KMS-11 (cell line): ENCODE measurements at regions not wholly inside any gene's neighbourhood (a gene's known extent, or its start where the extent isn't known, plus 50 kb on each side); places are given as distances from the start of the nearest gene placed in this dataset.

ENCODE experiments used
- H2AFZ ChIP-seq: fragments of 200-600 bp; sonication (generic); 2 replicates; pipeline ENCODE4 v1.6.1; 2016; ENCODE audit warnings: antibody characterized with exemption, mixed run types, low read depth
- H3K27ac ChIP-seq: fragments of 200-600 bp; sonication (generic); 2 replicates; pipeline ENCODE4 v1.6.1; 2016; ENCODE audit warnings: mild to moderate bottlenecking, mixed run types
- H3K27me3 ChIP-seq: fragments of 200-600 bp; sonication (generic); 2 replicates; pipeline ENCODE4 v1.6.1; 2017; ENCODE audit warnings: mild to moderate bottlenecking, low read depth, mixed run types, moderate library complexity; ENCODE audit not compliant: insufficient read depth
- H3K36me3 ChIP-seq: fragments of 200-600 bp; sonication (generic); 2 replicates; pipeline ENCODE4 v1.6.1; 2017; ENCODE audit warnings: mild to moderate bottlenecking, mixed run types; ENCODE audit not compliant: insufficient read depth
- H3K4me1 ChIP-seq: fragments of 200-600 bp; sonication (generic); 2 replicates; pipeline ENCODE4 v1.6.1; 2016; ENCODE audit warnings: mild to moderate bottlenecking, low read depth, mixed run types; ENCODE audit not compliant: poor library complexity, severe bottlenecking
- H3K4me2 ChIP-seq: fragments of 200-600 bp; sonication (generic); 2 replicates; pipeline ENCODE4 v1.7.0; 2016; ENCODE audit warnings: mild to moderate bottlenecking, mixed run types
- H3K4me3 ChIP-seq: fragments of 200-600 bp; sonication (generic); IDR thresholded peaks from 2 replicates; pipeline ENCODE4 v1.6.1; 2017; ENCODE audit warnings: low read depth, low read length, mixed read lengths; ENCODE audit not compliant: insufficient read depth
- H3K79me2 ChIP-seq: fragments of 200-600 bp; sonication (generic); 2 replicates; pipeline ENCODE4 v1.6.1; 2016; ENCODE audit warnings: low read depth, mixed run types; ENCODE audit not compliant: insufficient read depth
- H3K9ac ChIP-seq: fragments of 200-600 bp; sonication (generic); 2 replicates; pipeline ENCODE4 v1.6.1; 2016; ENCODE audit warnings: mild to moderate bottlenecking, mixed run types
- H4K20me1 ChIP-seq: fragments of 200-600 bp; sonication (generic); 2 replicates; pipeline ENCODE4 v1.6.1; 2016; ENCODE audit warnings: mild to moderate bottlenecking, mixed run types; ENCODE audit not compliant: insufficient read depth
- TF ChIP-seq, protein P1 (sequence below): fragments of 200-600 bp; sonication (generic); conservative IDR thresholded peaks from 2 replicates; pipeline ENCODE4 v1.6.1; 2017; ENCODE audit warnings: low read depth, mild to moderate bottlenecking, antibody characterized with exemption, low read length, moderate library complexity, mixed read lengths

DNA sequence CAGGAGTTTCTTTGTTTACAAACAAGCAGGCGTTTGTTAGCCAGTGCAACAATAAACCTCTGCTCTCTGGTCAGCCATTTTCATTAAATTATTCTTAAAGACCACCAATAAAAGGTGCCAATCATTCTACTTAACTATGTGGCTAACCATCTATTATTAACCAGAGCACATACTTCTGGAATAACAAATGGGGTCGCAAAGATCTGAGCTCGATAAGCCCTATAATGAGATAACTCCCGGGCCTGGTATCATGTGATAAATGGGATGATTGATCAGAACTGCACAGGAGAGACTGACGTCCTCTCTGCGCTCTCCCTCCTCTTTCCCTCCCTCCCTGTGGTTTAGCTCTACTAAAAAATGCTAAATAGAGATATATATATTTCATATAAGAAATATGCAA, 488.2 kb downstream of the NTRK2 start:
- TF ChIP-seq, protein P1, sequence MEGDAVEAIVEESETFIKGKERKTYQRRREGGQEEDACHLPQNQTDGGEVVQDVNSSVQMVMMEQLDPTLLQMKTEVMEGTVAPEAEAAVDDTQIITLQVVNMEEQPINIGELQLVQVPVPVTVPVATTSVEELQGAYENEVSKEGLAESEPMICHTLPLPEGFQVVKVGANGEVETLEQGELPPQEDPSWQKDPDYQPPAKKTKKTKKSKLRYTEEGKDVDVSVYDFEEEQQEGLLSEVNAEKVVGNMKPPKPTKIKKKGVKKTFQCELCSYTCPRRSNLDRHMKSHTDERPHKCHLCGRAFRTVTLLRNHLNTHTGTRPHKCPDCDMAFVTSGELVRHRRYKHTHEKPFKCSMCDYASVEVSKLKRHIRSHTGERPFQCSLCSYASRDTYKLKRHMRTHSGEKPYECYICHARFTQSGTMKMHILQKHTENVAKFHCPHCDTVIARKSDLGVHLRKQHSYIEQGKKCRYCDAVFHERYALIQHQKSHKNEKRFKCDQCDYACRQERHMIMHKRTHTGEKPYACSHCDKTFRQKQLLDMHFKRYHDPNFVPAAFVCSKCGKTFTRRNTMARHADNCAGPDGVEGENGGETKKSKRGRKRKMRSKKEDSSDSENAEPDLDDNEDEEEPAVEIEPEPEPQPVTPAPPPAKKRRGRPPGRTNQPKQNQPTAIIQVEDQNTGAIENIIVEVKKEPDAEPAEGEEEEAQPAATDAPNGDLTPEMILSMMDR: no peak
- Histone ChIP-seq H2AFZ (no peak overlapping the region), H4K20me1 (no peaks in the 10 kb centered on the region), H3K27me3 (no peaks in the 10 kb centered on the region), H3K4me1 (peaks cover 18% of the 10 kb centered on the region), H3K36me3 (no peaks in the 10 kb centered on the region), H3K9ac (no peak overlapping the region), H3K79me2 (no peaks in the 10 kb centered on the region), H3K4me3 (no peak overlapping the region), H3K4me2 (no peak overlapping the region), H3K27ac (no peak overlapping the region)

DNA sequence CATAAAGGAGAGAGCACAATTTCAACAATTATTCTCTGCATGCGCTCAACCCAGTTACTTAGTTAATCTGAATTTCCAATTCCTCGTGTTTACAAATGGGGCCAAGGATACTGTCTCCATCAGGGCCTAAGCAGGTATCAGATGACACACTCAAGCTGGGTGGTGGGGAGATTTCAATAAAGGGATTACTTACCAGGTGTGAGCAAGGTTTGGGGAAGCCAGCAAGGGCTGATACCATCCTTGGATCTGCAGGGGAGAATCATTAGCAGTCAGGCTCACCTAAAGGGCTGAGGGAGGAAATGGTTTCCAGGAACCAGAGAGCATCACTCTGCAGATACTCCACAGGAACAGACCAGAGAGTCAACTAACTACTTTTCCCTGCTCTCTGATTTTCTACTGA, 487.1 kb downstream of the NTRK2 start:
- Histone ChIP-seq H3K4me1 (peaks cover 18% of the 10 kb centered on the region), H3K36me3 (no peaks in the 10 kb centered on the region), H3K4me3 (no peak overlapping the region), H3K27me3 (no peaks in the 10 kb centered on the region), H3K79me2 (no peaks in the 10 kb centered on the region), H4K20me1 (no peaks in the 10 kb centered on the region), H2AFZ (no peak overlapping the region), H3K9ac (no peak overlapping the region), H3K4me2 (no peak overlapping the region), H3K27ac (no peak overlapping the region)
- TF ChIP-seq, protein P1: no peak

DNA sequence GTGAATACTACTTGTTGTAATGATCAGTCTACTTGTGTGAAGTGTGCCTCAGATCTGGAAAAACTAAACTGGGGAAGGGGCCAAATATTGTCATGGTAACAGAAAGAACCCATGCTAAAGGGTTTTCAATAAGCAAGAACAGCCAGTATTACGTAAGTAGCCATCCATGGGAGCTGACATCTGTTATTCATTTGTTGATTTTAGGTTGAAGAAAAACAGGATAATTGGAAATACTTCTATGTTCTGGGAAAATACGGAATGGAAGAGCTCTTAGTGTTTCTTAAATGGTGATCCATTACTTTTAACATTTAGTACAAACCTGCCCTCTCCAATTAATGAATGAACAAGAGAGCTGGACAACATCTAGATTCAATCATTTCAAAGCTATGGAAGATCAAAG, 485.8 kb downstream of the NTRK2 start:
- TF ChIP-seq, protein P1: no peak
- H3K27me3 ChIP-seq: no peaks in the 10 kb centered on the region
- H3K36me3 ChIP-seq: no peaks in the 10 kb centered on the region

GRCh38 chr9:85151741-85152140, 482.2 kb downstream of the NTRK2 start:
- H4K20me1 ChIP-seq: no peaks in the 10 kb centered on the region
- no peak overlapping the region for H3K4me2 ChIP-seq
- H3K9ac ChIP-seq: no peak overlapping the region
- TF ChIP-seq, protein P1: no peak
- H3K4me1 ChIP-seq: no peaks in the 10 kb centered on the region
- H3K36me3 ChIP-seq: no peaks in the 10 kb centered on the region
- no peaks in the 10 kb centered on the region for H3K27me3 ChIP-seq
- H2AFZ ChIP-seq: no peak overlapping the region
- no peaks in the 10 kb centered on the region for H3K79me2 ChIP-seq
- H3K27ac ChIP-seq: no peak overlapping the region
- no peak overlapping the region for H3K4me3 ChIP-seq

More for the DNA sequence above, 485.8 kb downstream of the NTRK2 start:
- H3K4me3 ChIP-seq: no peak overlapping the region
- H3K79me2 ChIP-seq: no peaks in the 10 kb centered on the region
- no peak overlapping the region for H2AFZ ChIP-seq
- H3K9ac ChIP-seq: no peak overlapping the region
- H3K4me2 ChIP-seq: no peak overlapping the region
- H4K20me1 ChIP-seq: no peaks in the 10 kb centered on the region
- H3K27ac ChIP-seq: no peak overlapping the region
- peaks cover 18% of the 10 kb centered on the region for H3K4me1 ChIP-seq
